Activated naive CD8-positive, alpha-beta T cell (primary cell): ENCODE measurements at regions not wholly inside any gene's neighbourhood (a gene's known extent, or its start where the extent isn't known, plus 50 kb on each side); places are given as distances from the start of the nearest gene placed in this dataset.

Experiments used
- H3K27ac Mint-ChIP-seq: one replicate; pipeline ENCODE4 v1.8.0; 2021; ENCODE audit warnings: mixed read lengths
- H3K27me3 Mint-ChIP-seq: one replicate; pipeline ENCODE4 v1.8.0; 2021; ENCODE audit warnings: mixed read lengths
- H3K36me3 Mint-ChIP-seq: one replicate; pipeline ENCODE4 v1.8.0; 2021; ENCODE audit warnings: mixed read lengths
- H3K4me1 Mint-ChIP-seq: one replicate; pipeline ENCODE4 v1.8.0; 2021; ENCODE audit warnings: low read depth, mixed read lengths
- H3K4me3 Mint-ChIP-seq: one replicate; pipeline ENCODE4 v1.8.0; 2021; ENCODE audit warnings: mild to moderate bottlenecking, mixed read lengths
- H3K9me3 Mint-ChIP-seq: one replicate; pipeline ENCODE4 v1.8.0; 2021; ENCODE audit warnings: low read depth, mixed read lengths

GRCh38 chr7:98531717-98532116 lies 85.4 kb upstream of the NPTX2 start:
- Mint-ChIP-seq H3K9me3 (peaks cover 9% of the 10 kb centered on the region), H3K27me3 (peaks cover 5% of the 10 kb centered on the region), H3K27ac (no peak overlapping the region), H3K36me3 (no peaks in the 10 kb centered on the region), H3K4me1 (no peaks in the 10 kb centered on the region), H3K4me3 (no peak overlapping the region)

GRCh38 chr7:98528079-98528478 lies 89.0 kb upstream of the NPTX2 start:
- Mint-ChIP-seq H3K4me3 (no peak overlapping the region), H3K27ac (no peak overlapping the region), H3K36me3 (no peaks in the 10 kb centered on the region), H3K4me1 (no peaks in the 10 kb centered on the region), H3K27me3 (peaks cover 3% of the 10 kb centered on the region), H3K9me3 (peaks cover 5% of the 10 kb centered on the region)

- H3K4me3 Mint-ChIP-seq = no peak overlapping the region
- peaks cover 4% of the 10 kb centered on the region for H3K27me3 Mint-ChIP-seq
- H3K27ac Mint-ChIP-seq = no peak overlapping the region
- no peaks in the 10 kb centered on the region for H3K36me3 Mint-ChIP-seq
- H3K9me3 Mint-ChIP-seq = peaks cover under 1% of the 10 kb centered on the region
- no peaks in the 10 kb centered on the region for H3K4me1 Mint-ChIP-seq
Observed at GRCh38 chr7:98526059-98526458, 91.0 kb upstream of the NPTX2 start.

GRCh38 chr7:98521089-98521692 lies 95.9 kb upstream of the NPTX2 start:
- Mint-ChIP-seq H3K9me3 (no peaks in the 10 kb centered on the region), H3K4me3 (no peak overlapping the region), H3K4me1 (no peaks in the 10 kb centered on the region), H3K36me3 (no peaks in the 10 kb centered on the region), H3K27ac (no peak overlapping the region), H3K27me3 (peaks cover 3% of the 10 kb centered on the region)

GRCh38 chr7:98520356-98520951 lies 96.6 kb upstream of the NPTX2 start:
- no peaks in the 10 kb centered on the region for H3K4me1 Mint-ChIP-seq
- no peaks in the 10 kb centered on the region for H3K36me3 Mint-ChIP-seq

GRCh38 chr7:98518159-98518947 lies 98.7 kb upstream of the NPTX2 start:
- Mint-ChIP-seq H3K27me3 (peaks cover 2% of the 10 kb centered on the region), H3K4me1 (no peaks in the 10 kb centered on the region), H3K9me3 (no peaks in the 10 kb centered on the region), H3K36me3 (no peaks in the 10 kb centered on the region), H3K4me3 (no peak overlapping the region), H3K27ac (no peak overlapping the region)

More at GRCh38 chr7:98520356-98520951, 96.6 kb upstream of the NPTX2 start:
- no peaks in the 10 kb centered on the region for H3K9me3 Mint-ChIP-seq
- peaks cover 3% of the 10 kb centered on the region for H3K27me3 Mint-ChIP-seq
- no peak overlapping the region for H3K4me3 Mint-ChIP-seq
- H3K27ac Mint-ChIP-seq = no peak overlapping the region

GRCh38 chr7:98515201-98515600 lies 101.9 kb upstream of the NPTX2 start:
- H3K27me3 Mint-ChIP-seq = peaks cover 3% of the 10 kb centered on the region
- H3K4me3 Mint-ChIP-seq = no peak overlapping the region
- no peaks in the 10 kb centered on the region for H3K9me3 Mint-ChIP-seq
- H3K27ac Mint-ChIP-seq = no peak overlapping the region
- H3K4me1 Mint-ChIP-seq = no peaks in the 10 kb centered on the region
- H3K36me3 Mint-ChIP-seq = no peaks in the 10 kb centered on the region

GRCh38 chr7:98514211-98515031 lies 102.7 kb upstream of the NPTX2 start:
- no peaks in the 10 kb centered on the region for H3K4me1 Mint-ChIP-seq
- no peaks in the 10 kb centered on the region for H3K9me3 Mint-ChIP-seq
- peaks cover 3% of the 10 kb centered on the region for H3K27me3 Mint-ChIP-seq
- H3K4me3 Mint-ChIP-seq = no peak overlapping the region
- no peak overlapping the region for H3K27ac Mint-ChIP-seq
- no peaks in the 10 kb centered on the region for H3K36me3 Mint-ChIP-seq

GRCh38 chr7:98511175-98511574 lies 105.9 kb upstream of the NPTX2 start:
- no peak overlapping the region for H3K27ac Mint-ChIP-seq
- H3K27me3 Mint-ChIP-seq = peaks cover 7% of the 10 kb centered on the region
- peaks cover 5% of the 10 kb centered on the region for H3K9me3 Mint-ChIP-seq
- H3K36me3 Mint-ChIP-seq = no peaks in the 10 kb centered on the region
- no peak overlapping the region for H3K4me3 Mint-ChIP-seq
- no peaks in the 10 kb centered on the region for H3K4me1 Mint-ChIP-seq

- H3K27me3 Mint-ChIP-seq = peaks cover 7% of the 10 kb centered on the region
- H3K4me1 Mint-ChIP-seq = no peaks in the 10 kb centered on the region
- H3K4me3 Mint-ChIP-seq = no peak overlapping the region
- H3K27ac Mint-ChIP-seq = no peak overlapping the region
- no peaks in the 10 kb centered on the region for H3K36me3 Mint-ChIP-seq
- peaks cover 5% of the 10 kb centered on the region for H3K9me3 Mint-ChIP-seq
Observed at GRCh38 chr7:98509836-98510235, 107.2 kb upstream of the NPTX2 start.

- Mint-ChIP-seq H3K9me3 (peaks cover 5% of the 10 kb centered on the region), H3K4me1 (no peaks in the 10 kb centered on the region), H3K4me3 (no peak overlapping the region), H3K27ac (no peak overlapping the region), H3K27me3 (peaks cover 11% of the 10 kb centered on the region), H3K36me3 (no peaks in the 10 kb centered on the region)
Observed at GRCh38 chr7:98506471-98506870, 105.6 kb upstream of the BAIAP2L1 start.

- H3K9me3 Mint-ChIP-seq = peaks cover 10% of the 10 kb centered on the region
- no peak overlapping the region for H3K27ac Mint-ChIP-seq
- no peaks in the 10 kb centered on the region for H3K36me3 Mint-ChIP-seq
- no peaks in the 10 kb centered on the region for H3K4me1 Mint-ChIP-seq
- no peak overlapping the region for H3K4me3 Mint-ChIP-seq
- H3K27me3 Mint-ChIP-seq = peaks cover 16% of the 10 kb centered on the region
Observed at GRCh38 chr7:98500764-98501163, 99.9 kb upstream of the BAIAP2L1 start.

- Mint-ChIP-seq H3K36me3 (no peaks in the 10 kb centered on the region), H3K4me1 (no peaks in the 10 kb centered on the region), H3K27ac (no peak overlapping the region), H3K9me3 (peaks cover 10% of the 10 kb centered on the region), H3K4me3 (no peak overlapping the region), H3K27me3 (peaks cover 8% of the 10 kb centered on the region)
Observed at GRCh38 chr7:98496618-98497017, 95.7 kb upstream of the BAIAP2L1 start.

GRCh38 chr7:98495200-98495955 lies 94.5 kb upstream of the BAIAP2L1 start:
- Mint-ChIP-seq H3K4me1 (no peaks in the 10 kb centered on the region), H3K27me3 (peaks cover 6% of the 10 kb centered on the region), H3K9me3 (peaks cover 7% of the 10 kb centered on the region), H3K27ac (no peak overlapping the region), H3K4me3 (no peak overlapping the region), H3K36me3 (no peaks in the 10 kb centered on the region)
